GM12865 (cell line): ENCODE measurements at regions not wholly inside any gene's neighbourhood (a gene's known extent, or its start where the extent isn't known, plus 50 kb on each side); places are given as distances from the start of the nearest gene placed in this dataset.

Experiments
- DNase-seq: peaks from one replicate; pipeline ENCODE4 v3.0.0; 2010; ENCODE audit warnings: low read depth
- H3K4me3 ChIP-seq: 2 replicates; pipeline ENCODE4 v1.5.1; 2011; ENCODE audit warnings: mild to moderate bottlenecking, low read depth, low read length, control low read depth
- CTCF ChIP-seq: IDR thresholded peaks from 2 replicates; pipeline ENCODE4 v1.5.1; 2011; ENCODE audit warnings: low read length, control low read depth, low read depth, inconsistent platforms; ENCODE audit not compliant: insufficient read depth; ENCODE audit errors: missing control alignments

DNA sequence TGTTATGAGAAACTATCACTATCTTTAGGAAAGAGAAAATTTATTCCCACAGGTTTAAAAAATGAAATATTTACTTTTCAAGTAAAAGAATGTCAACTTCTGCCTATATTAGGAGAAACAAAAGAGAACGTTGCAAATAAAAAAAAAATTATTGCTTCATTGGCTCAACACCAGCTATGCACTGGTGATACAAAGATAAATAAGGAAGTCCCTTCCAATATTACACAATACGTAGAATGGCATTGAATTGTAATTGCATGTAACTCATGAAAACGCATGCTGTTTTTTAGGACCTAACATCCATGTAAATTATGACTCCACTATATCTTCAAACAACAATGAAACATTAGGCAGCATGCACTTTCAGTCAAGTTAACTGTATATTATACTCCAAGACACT, 56.4 kb upstream of the RERGL start:
- no peak for DNase-seq
- no peak for TF ChIP-seq CTCF

DNA sequence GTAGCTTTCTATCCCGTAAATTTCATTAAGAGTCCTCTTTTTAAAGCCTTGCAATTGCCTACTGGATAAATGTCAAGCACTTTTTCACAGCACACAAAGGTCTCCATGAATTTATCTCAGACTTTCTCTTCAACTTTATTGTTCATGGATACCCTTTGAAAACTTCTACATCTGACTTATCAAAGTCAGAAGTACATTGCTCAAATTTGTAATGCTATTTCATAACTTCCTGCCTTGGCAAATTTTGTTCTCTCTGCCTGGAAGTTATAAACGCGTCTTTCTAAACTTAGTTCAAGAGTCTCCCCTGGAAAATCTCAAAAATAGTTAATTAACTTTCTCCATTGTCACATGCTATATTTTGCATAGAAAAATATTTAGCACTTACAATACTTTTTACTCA, 55.9 kb upstream of the RERGL start:
- no peak for DNase-seq
- no peak for TF ChIP-seq CTCF

More for the DNA sequence above, 56.4 kb upstream of the RERGL start:
- no peak overlapping the region for H3K4me3 ChIP-seq

GRCh38 chr12:18141048-18141982, 51.3 kb upstream of the RERGL start:
- no peak for TF ChIP-seq CTCF
- H3K4me3 ChIP-seq = no peak overlapping the region
- no peak for DNase-seq

More for the DNA sequence above, 55.9 kb upstream of the RERGL start:
- H3K4me3 ChIP-seq = no peak overlapping the region

GRCh38 chr12:18139989-18140596, 50.1 kb upstream of the RERGL start:
- H3K4me3 ChIP-seq = no peak overlapping the region
- DNase-seq = peak; percentile 43
- TF ChIP-seq CTCF = peak; percentile 43
